CD14-positive monocyte (primary cell): ENCODE measurements at regions not wholly inside any gene's neighbourhood (a gene's known extent, or its start where the extent isn't known, plus 50 kb on each side); places are given as distances from the start of the nearest gene placed in this dataset.

Experiments used
- DNase-seq, 3 donors: peaks; one replicate each; pipeline ENCODE4 v3.0.0-alpha.2; 2011 to 2022
- H2AFZ ChIP-seq: 2 replicates; pipeline ENCODE4 v1.6.0; 2012; ENCODE audit warnings: mild to moderate bottlenecking, low read depth, low read length, inconsistent platforms; ENCODE audit not compliant: insufficient read depth, poor library complexity, severe bottlenecking
- H3K27ac ChIP-seq, 2 donors: 1 replicate in 1 of 2; 2 replicates in 1 of 2; pipeline ENCODE4 v1.5.1; 2012 to 2013; ENCODE audit warnings: low read length in 2 of 2, control low read depth in 1 of 2, inconsistent platforms in 1 of 2, low read depth in 1 of 2, mild to moderate bottlenecking in 1 of 2
- H3K27me3 ChIP-seq, 2 donors: one replicate each; pipeline versions ENCODE4 v1.6.0 to v1.6.1; 2011 to 2013; ENCODE audit warnings: low read length in 2 of 2; ENCODE audit not compliant: control insufficient read depth in 2 of 2, insufficient read depth in 2 of 2
- H3K36me3 ChIP-seq, 2 donors: replicated peaks in 1 of 2; 1 replicate in 1 of 2; 2 replicates in 1 of 2; pipeline versions ENCODE4 v1.5.1 to v1.6.1; 2012 to 2013; ENCODE audit warnings: low read length in 2 of 2, control low read depth in 1 of 2, inconsistent platforms in 1 of 2, mild to moderate bottlenecking in 1 of 2; ENCODE audit not compliant: insufficient read depth in 2 of 2, control insufficient read depth in 1 of 2
- H3K4me1 ChIP-seq, 2 donors: 1 replicate in 1 of 2; 2 replicates in 1 of 2; pipeline versions ENCODE4 v1.5.1 to v1.6.1; 2012 to 2013; ENCODE audit warnings: low read length in 2 of 2, control low read depth in 1 of 2, inconsistent platforms in 1 of 2, mild to moderate bottlenecking in 1 of 2, moderate library complexity in 1 of 2; ENCODE audit not compliant: insufficient read depth in 2 of 2, control insufficient read depth in 1 of 2
- H3K4me2 ChIP-seq: replicated peaks from 2 replicates; pipeline ENCODE3; 2012; ENCODE audit warnings: low read length, moderate library complexity, mild to moderate bottlenecking; ENCODE audit not compliant: poor library complexity, severe bottlenecking; ENCODE audit errors: extremely low read depth
- H3K4me3 ChIP-seq, 3 experiments: fragments of 200-600 bp in 1 of 3; sonication (generic) in 1 of 3; replicated peaks in 1 of 3; 1 replicate in 2 of 3; 2 replicates in 1 of 3; pipeline ENCODE4 v1.5.1; 2011 to 2013; ENCODE audit warnings: low read length in 3 of 3, mild to moderate bottlenecking in 3 of 3, control low read depth in 2 of 3, low read depth in 2 of 3, inconsistent platforms in 1 of 3, moderate library complexity in 1 of 3
- H3K79me2 ChIP-seq: 2 replicates; pipeline ENCODE4 v1.6.0; 2012; ENCODE audit warnings: mild to moderate bottlenecking, control low read depth, inconsistent platforms, low read length, moderate library complexity; ENCODE audit not compliant: insufficient read depth
- H3K9ac ChIP-seq: 2 replicates; pipeline ENCODE4 v1.6.0; 2017; ENCODE audit warnings: low read length, mild to moderate bottlenecking; ENCODE audit not compliant: insufficient read depth, poor library complexity, severe bottlenecking
- H3K9me3 ChIP-seq, 2 donors: replicated peaks in 1 of 2; 1 replicate in 1 of 2; 2 replicates in 1 of 2; pipeline versions ENCODE4 v1.5.1 to v1.6.1; 2012 to 2013; ENCODE audit warnings: low read length in 2 of 2, control low read depth in 1 of 2; ENCODE audit not compliant: control insufficient read depth in 1 of 2, insufficient read depth in 1 of 2
- H4K20me1 ChIP-seq: 2 replicates; pipeline ENCODE4 v1.6.0; 2012; ENCODE audit warnings: mild to moderate bottlenecking, low read length, control low read depth, moderate library complexity; ENCODE audit not compliant: insufficient read depth
- H3K27ac Mint-ChIP-seq, 7 donors: one replicate each; pipeline ENCODE4 v1.8.0; 2020; ENCODE audit warnings: mild to moderate bottlenecking in 7 of 7, mixed read lengths in 7 of 7, moderate library complexity in 6 of 7, inconsistent platforms in 2 of 7
- H3K27me3 Mint-ChIP-seq, 3 donors: one replicate each; pipeline ENCODE4 v1.8.0; 2021 to 2022; ENCODE audit warnings: low read depth in 3 of 3, mild to moderate bottlenecking in 3 of 3, mixed read lengths in 3 of 3, moderate library complexity in 3 of 3, inconsistent platforms in 1 of 3
- H3K36me3 Mint-ChIP-seq, 2 donors: one replicate each; pipeline ENCODE4 v1.8.0; 2020; ENCODE audit warnings: mixed read lengths in 2 of 2, inconsistent platforms in 1 of 2, mild to moderate bottlenecking in 1 of 2
- H3K4me1 Mint-ChIP-seq: one replicate; pipeline ENCODE4 v1.8.0; 2020; ENCODE audit warnings: mild to moderate bottlenecking, mixed read lengths
- H3K4me3 Mint-ChIP-seq, 2 donors: one replicate each; pipeline ENCODE4 v1.8.0; 2020; ENCODE audit warnings: mild to moderate bottlenecking in 2 of 2, mixed read lengths in 2 of 2, moderate library complexity in 1 of 2
- H3K9me3 Mint-ChIP-seq, 7 donors: one replicate each; pipeline ENCODE4 v1.8.0; 2020 to 2022; ENCODE audit warnings: mixed read lengths in 7 of 7, mild to moderate bottlenecking in 6 of 7, moderate library complexity in 6 of 7, inconsistent platforms in 2 of 7
- CTCF ChIP-seq: fragments of 200-600 bp; IDR thresholded peaks from one replicate; pipeline ENCODE4 v1.8.0; 2022; ENCODE audit warnings: antibody characterized with exemption, mild to moderate bottlenecking
- WGBS: methylation state at CpG from one replicate; pipeline ENCODE4 v1.1.5; 2013; ENCODE audit warnings: missing lambda C conversion rate; ENCODE audit not compliant: insufficient coverage; 5-methylcytosine and 5-hydroxymethylcytosine counted together
- intact Hi-C, 2 donors: fragments of 100-400 bp; cut with micrococcal nuclease; formaldehyde crosslinking; loops; one replicate each; pipeline versions ENCODE4 v1.15.0 to v1.15.1; 2023

- peak overlapping the region in 1 of 3 experiments; percentile 19 for H3K4me3 ChIP-seq
- peaks cover 6 to 8% of the 10 kb centered on the region in 2 donors for H3K9me3 ChIP-seq
- H3K36me3 ChIP-seq = no peaks in the 10 kb centered on the region
- peaks cover 32 to 42% of the 10 kb centered on the region in 2 donors for H3K4me1 ChIP-seq
- H3K4me3 Mint-ChIP-seq = peak overlapping the region in 1 of 2 donors; percentile 69
- intact Hi-C loops = no loop called here
- peaks cover 12 to 28% (median 22%) of the 10 kb centered on the region in 7 donors for H3K9me3 Mint-ChIP-seq
- no CpG with 5 or more reads among the region's 3 CpGs for WGBS
- peak overlapping the region; percentile 46 for H3K4me2 ChIP-seq
- no peak overlapping the region for H3K9ac ChIP-seq
- peak overlapping the region; percentile 41 for H2AFZ ChIP-seq
- peak in 2 of 3 donors; percentile 2 to 14 for DNase-seq
- H3K27ac ChIP-seq = peak overlapping the region in 1 of 2 donors; percentile 70
- peak overlapping the region; percentile 26 to 85 (median 53) for H3K27ac Mint-ChIP-seq
- H3K4me1 Mint-ChIP-seq = peaks cover 43% of the 10 kb centered on the region
- no peaks in the 10 kb centered on the region for H3K79me2 ChIP-seq
- no peaks in the 10 kb centered on the region for H3K27me3 ChIP-seq
- no peaks in the 10 kb centered on the region for H3K27me3 Mint-ChIP-seq
- peaks cover 0 to 3% of the 10 kb centered on the region in 2 donors for H3K36me3 Mint-ChIP-seq
- TF ChIP-seq CTCF = no peak
- no peaks in the 10 kb centered on the region for H4K20me1 ChIP-seq
Observed at GRCh38 chr16:59039066-59039720, 305.1 kb upstream of the GOT2 start.

- H3K9ac ChIP-seq = no peak overlapping the region
- H4K20me1 ChIP-seq = no peaks in the 10 kb centered on the region
- H2AFZ ChIP-seq = no peak overlapping the region
- no peak overlapping the region for H3K4me3 Mint-ChIP-seq
- H3K4me2 ChIP-seq = no peak overlapping the region
- no peaks in the 10 kb centered on the region for H3K79me2 ChIP-seq
- no peak for TF ChIP-seq CTCF
- intact Hi-C loops = no loop called here
- no peaks in the 10 kb centered on the region for H3K36me3 Mint-ChIP-seq
- DNase-seq = no peak
- peaks cover 4% of the 10 kb centered on the region for H3K4me1 Mint-ChIP-seq
- peaks cover 6 to 8% of the 10 kb centered on the region in 2 donors for H3K9me3 ChIP-seq
- H3K4me3 ChIP-seq = no peak overlapping the region
- H3K9me3 Mint-ChIP-seq = peaks cover 5 to 15% (median 11%) of the 10 kb centered on the region in 7 donors
- no peaks in the 10 kb centered on the region for H3K36me3 ChIP-seq
- no peak overlapping the region for H3K27ac ChIP-seq
- no peaks in the 10 kb centered on the region for H3K4me1 ChIP-seq
- WGBS = 100% methylated on average over 2 of the region's 6 CpGs
- H3K27ac Mint-ChIP-seq = no peak overlapping the region
- no peaks in the 10 kb centered on the region for H3K27me3 Mint-ChIP-seq
- no peaks in the 10 kb centered on the region for H3K27me3 ChIP-seq
Observed at GRCh38 chr16:59030923-59031485, 296.9 kb upstream of the GOT2 start.
